ENCODE measurements at regions not wholly inside any gene's neighbourhood (a gene's known extent, or its start where the extent isn't known, plus 50 kb on each side); places are given as distances from the start of the nearest gene placed in this dataset.

DNA sequence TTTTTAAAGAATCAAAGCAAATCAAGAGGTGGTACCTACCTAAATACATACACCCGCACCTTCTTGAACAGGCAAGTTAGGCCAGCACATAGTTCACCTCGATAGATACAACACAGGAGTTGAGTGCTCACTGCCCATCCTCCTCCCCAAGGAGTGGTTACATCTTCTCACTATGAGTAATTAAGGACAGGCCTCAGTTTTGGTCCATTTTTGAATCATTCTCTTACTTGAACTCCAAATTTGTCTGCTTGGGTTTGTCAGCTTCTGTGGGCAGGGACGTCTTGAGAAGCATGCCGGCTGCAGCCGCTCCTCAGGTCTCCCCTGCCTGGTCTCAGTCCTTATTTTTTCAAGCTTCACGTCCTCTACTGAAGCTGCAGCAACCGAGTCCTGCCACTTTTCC is 190.6 kb upstream of the RBPJ start (continued):
- TF ChIP-seq, protein P1, sequence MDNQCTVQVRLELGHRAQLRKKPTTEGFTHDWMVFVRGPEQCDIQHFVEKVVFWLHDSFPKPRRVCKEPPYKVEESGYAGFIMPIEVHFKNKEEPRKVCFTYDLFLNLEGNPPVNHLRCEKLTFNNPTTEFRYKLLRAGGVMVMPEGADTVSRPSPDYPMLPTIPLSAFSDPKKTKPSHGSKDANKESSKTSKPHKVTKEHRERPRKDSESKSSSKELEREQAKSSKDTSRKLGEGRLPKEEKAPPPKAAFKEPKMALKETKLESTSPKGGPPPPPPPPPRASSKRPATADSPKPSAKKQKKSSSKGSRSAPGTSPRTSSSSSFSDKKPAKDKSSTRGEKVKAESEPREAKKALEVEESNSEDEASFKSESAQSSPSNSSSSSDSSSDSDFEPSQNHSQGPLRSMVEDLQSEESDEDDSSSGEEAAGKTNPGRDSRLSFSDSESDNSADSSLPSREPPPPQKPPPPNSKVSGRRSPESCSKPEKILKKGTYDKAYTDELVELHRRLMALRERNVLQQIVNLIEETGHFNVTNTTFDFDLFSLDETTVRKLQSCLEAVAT (IDR thresholded peaks at IDR 0.05), result peak; percentile 60; the same call in 1 of the 2 replicates
- TF ChIP-seq ZNF217 (IDR thresholded peaks at IDR 0.05) (no peak), NFYA (IDR thresholded peaks at IDR 0.05; ENCODE audit: borderline replicate concordance, low read depth, low read length) (no peak), POLR2A (IDR thresholded peaks at IDR 0.05; ENCODE audit: low read depth, low read length) (no peak), CBX5 (IDR thresholded peaks at IDR 0.05; ENCODE audit: low read depth) (peak; percentile 99), MYB (IDR thresholded peaks at IDR 0.05; ENCODE audit: borderline replicate concordance, low read depth, low read length) (no peak), POLR2AphosphoS5 (IDR thresholded peaks at IDR 0.05; ENCODE audit: low read length) (no peak), ETV6 (conservative IDR thresholded peaks at IDR 0.05 in 1 of 2, IDR thresholded peaks at IDR 0.05 in 1 of 2; ENCODE audit: borderline replicate concordance in 1 of 2, low read depth in 1 of 2) (peak in 1 of 2 experiments; percentile 89; a peak in 2 of 4 replicates), ESRRA (IDR thresholded peaks at IDR 0.05; ENCODE audit: low read length) (no peak), RUNX3 (IDR thresholded peaks at IDR 0.05; ENCODE audit: low read length) (peak; percentile 99), TCF7 (IDR thresholded peaks at IDR 0.05; ENCODE audit: borderline replicate concordance) (peak; percentile 64; the same call in 1 of the 2 replicates), SMARCA5 (IDR thresholded peaks at IDR 0.05) (no peak), EP300 (IDR thresholded peaks at IDR 0.05; ENCODE audit: borderline replicate concordance in 1 of 2, control insufficient read depth in 1 of 2, low read depth in 2 of 2, low read length in 2 of 2) (peak; percentile 78 to 79; a peak in 3 of 4 replicates), RB1 (IDR thresholded peaks at IDR 0.05; ENCODE audit: borderline replicate concordance) (no peak), IKZF2 (IDR thresholded peaks at IDR 0.05) (peak; percentile 58 to 79), ZZZ3 (IDR thresholded peaks at IDR 0.05; ENCODE audit: control insufficient read depth, insufficient read length, low read depth) (no peak), JUNB (IDR thresholded peaks at IDR 0.05) (peak; percentile 99), CHD4 (IDR thresholded peaks at IDR 0.05) (no peak), ZNF24 (IDR thresholded peaks at IDR 0.05) (no peak), NFIC (IDR thresholded peaks at IDR 0.05; ENCODE audit: low read depth, low read length) (peak; percentile 98), ZBED1 (IDR thresholded peaks at IDR 0.05; ENCODE audit: borderline replicate concordance) (peak; percentile 92; the same call in 1 of the 2 replicates), BACH1 (IDR thresholded peaks at IDR 0.05; ENCODE audit: borderline replicate concordance) (no peak), TCF12 (IDR thresholded peaks at IDR 0.05; ENCODE audit: low read depth, low read length) (peak; percentile 78), NR2F1 (conservative IDR thresholded peaks at IDR 0.05) (no peak), CREM (IDR thresholded peaks at IDR 0.05; ENCODE audit: low read depth) (peak; percentile 90), MTA3 (IDR thresholded peaks at IDR 0.05; ENCODE audit: borderline replicate concordance, low read length) (peak; percentile 99)
- TF ChIP-seq, protein P2, sequence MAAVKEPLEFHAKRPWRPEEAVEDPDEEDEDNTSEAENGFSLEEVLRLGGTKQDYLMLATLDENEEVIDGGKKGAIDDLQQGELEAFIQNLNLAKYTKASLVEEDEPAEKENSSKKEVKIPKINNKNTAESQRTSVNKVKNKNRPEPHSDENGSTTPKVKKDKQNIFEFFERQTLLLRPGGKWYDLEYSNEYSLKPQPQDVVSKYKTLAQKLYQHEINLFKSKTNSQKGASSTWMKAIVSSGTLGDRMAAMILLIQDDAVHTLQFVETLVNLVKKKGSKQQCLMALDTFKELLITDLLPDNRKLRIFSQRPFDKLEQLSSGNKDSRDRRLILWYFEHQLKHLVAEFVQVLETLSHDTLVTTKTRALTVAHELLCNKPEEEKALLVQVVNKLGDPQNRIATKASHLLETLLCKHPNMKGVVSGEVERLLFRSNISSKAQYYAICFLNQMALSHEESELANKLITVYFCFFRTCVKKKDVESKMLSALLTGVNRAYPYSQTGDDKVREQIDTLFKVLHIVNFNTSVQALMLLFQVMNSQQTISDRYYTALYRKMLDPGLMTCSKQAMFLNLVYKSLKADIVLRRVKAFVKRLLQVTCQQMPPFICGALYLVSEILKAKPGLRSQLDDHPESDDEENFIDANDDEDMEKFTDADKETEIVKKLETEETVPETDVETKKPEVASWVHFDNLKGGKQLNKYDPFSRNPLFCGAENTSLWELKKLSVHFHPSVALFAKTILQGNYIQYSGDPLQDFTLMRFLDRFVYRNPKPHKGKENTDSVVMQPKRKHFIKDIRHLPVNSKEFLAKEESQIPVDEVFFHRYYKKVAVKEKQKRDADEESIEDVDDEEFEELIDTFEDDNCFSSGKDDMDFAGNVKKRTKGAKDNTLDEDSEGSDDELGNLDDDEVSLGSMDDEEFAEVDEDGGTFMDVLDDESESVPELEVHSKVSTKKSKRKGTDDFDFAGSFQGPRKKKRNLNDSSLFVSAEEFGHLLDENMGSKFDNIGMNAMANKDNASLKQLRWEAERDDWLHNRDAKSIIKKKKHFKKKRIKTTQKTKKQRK (IDR thresholded peaks at IDR 0.05; ENCODE audit: low read depth, low read length), result no peak
- TF ChIP-seq, protein P3, sequence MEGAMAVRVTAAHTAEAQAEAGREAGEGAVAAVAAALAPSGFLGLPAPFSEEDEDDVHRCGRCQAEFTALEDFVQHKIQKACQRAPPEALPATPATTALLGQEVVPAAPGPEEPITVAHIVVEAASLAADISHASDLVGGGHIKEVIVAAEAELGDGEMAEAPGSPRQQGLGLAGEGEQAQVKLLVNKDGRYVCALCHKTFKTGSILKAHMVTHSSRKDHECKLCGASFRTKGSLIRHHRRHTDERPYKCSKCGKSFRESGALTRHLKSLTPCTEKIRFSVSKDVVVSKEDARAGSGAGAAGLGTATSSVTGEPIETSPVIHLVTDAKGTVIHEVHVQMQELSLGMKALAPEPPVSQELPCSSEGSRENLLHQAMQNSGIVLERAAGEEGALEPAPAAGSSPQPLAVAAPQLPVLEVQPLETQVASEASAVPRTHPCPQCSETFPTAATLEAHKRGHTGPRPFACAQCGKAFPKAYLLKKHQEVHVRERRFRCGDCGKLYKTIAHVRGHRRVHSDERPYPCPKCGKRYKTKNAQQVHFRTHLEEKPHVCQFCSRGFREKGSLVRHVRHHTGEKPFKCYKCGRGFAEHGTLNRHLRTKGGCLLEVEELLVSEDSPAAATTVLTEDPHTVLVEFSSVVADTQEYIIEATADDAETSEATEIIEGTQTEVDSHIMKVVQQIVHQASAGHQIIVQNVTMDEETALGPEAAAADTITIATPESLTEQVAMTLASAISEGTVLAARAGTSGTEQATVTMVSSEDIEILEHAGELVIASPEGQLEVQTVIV (IDR thresholded peaks at IDR 0.05; ENCODE audit: borderline replicate concordance, partially characterized antibody), result no peak
